Vagina (tissue), 2 donors: ENCODE measurements at regions not wholly inside any gene's neighbourhood (a gene's known extent, or its start where the extent isn't known, plus 50 kb on each side); places are given as distances from the start of the nearest gene placed in this dataset.
A peak's percentile ranks its signal among the peaks of the same experiment; 100 is the strongest.

Source experiments
- DNase-seq, 2 donors: peaks; one replicate each; pipeline ENCODE4 v3.0.0-alpha.2; 2017; ENCODE audit errors: extremely low spot score in 2 of 2
- H3K27ac ChIP-seq: fragments of 200-600 bp; sonication (generic); one replicate; pipeline ENCODE4 v1.5.1; 2019
- H3K27me3 ChIP-seq: fragments of 200-600 bp; sonication (generic); one replicate; pipeline ENCODE4 v1.5.1; 2019
- H3K36me3 ChIP-seq, 2 donors: fragments of 200-600 bp; sonication (generic); one replicate each; pipeline ENCODE4 v1.5.1; 2017 to 2019
- H3K4me1 ChIP-seq: fragments of 200-600 bp; sonication (generic); one replicate; pipeline ENCODE4 v1.5.1; 2019
- H3K4me3 ChIP-seq, 2 donors: fragments of 200-600 bp; sonication (generic); 1 replicate in 1 of 2; 2 replicates in 1 of 2; pipeline ENCODE4 v1.5.1; 2016 to 2019
- H3K9me3 ChIP-seq: fragments of 200-600 bp; sonication (generic); one replicate; pipeline ENCODE4 v1.5.1; 2019
- POLR2A ChIP-seq, 2 donors: fragments of 450-650 bp; IDR thresholded peaks; one replicate each; pipeline ENCODE4 v1.6.1; 2017; ENCODE audit warnings: antibody characterized with exemption in 2 of 2, mild to moderate bottlenecking in 2 of 2, moderate library complexity in 2 of 2
- POLR2AphosphoS5 ChIP-seq, 2 donors: sonication (generic); formaldehyde crosslinking; IDR thresholded peaks; one replicate each; pipeline ENCODE4 v1.9.0; 2017; ENCODE audit warnings: antibody characterized with exemption in 2 of 2, mild to moderate bottlenecking in 2 of 2, low read depth in 1 of 2; ENCODE audit not compliant: insufficient read depth in 1 of 2
- intact Hi-C: fragments of 100-400 bp; cut with DNase I; formaldehyde crosslinking; loops from one replicate; pipeline ENCODE4 v1.15.1; 2023
- TF ChIP-seq, protein P1 (sequence below), 3 experiments: fragments of 450-650 bp in 2 of 3; fragments of 200-600 bp in 1 of 3; sonication (generic) in 1 of 3; IDR thresholded peaks; one replicate each; pipeline ENCODE4 v1.5.1; 2017 to 2019; ENCODE audit warnings: antibody characterized with exemption in 3 of 3, mild to moderate bottlenecking in 2 of 3, moderate library complexity in 2 of 3

- H3K36me3 ChIP-seq = no peaks in the 10 kb centered on the region
- H3K4me1 ChIP-seq = no peaks in the 10 kb centered on the region
- intact Hi-C loops = no loop called here
- DNase-seq = peak in 1 of 2 donors; percentile 87
- no peak for TF ChIP-seq POLR2A (IDR thresholded peaks at IDR 0.05)
- TF ChIP-seq POLR2AphosphoS5 (IDR thresholded peaks at IDR 0.05; ENCODE audit: insufficient read depth in 1 of 2, low read depth in 1 of 2) = no peak
- TF ChIP-seq, protein P1, sequence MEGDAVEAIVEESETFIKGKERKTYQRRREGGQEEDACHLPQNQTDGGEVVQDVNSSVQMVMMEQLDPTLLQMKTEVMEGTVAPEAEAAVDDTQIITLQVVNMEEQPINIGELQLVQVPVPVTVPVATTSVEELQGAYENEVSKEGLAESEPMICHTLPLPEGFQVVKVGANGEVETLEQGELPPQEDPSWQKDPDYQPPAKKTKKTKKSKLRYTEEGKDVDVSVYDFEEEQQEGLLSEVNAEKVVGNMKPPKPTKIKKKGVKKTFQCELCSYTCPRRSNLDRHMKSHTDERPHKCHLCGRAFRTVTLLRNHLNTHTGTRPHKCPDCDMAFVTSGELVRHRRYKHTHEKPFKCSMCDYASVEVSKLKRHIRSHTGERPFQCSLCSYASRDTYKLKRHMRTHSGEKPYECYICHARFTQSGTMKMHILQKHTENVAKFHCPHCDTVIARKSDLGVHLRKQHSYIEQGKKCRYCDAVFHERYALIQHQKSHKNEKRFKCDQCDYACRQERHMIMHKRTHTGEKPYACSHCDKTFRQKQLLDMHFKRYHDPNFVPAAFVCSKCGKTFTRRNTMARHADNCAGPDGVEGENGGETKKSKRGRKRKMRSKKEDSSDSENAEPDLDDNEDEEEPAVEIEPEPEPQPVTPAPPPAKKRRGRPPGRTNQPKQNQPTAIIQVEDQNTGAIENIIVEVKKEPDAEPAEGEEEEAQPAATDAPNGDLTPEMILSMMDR (IDR thresholded peaks at IDR 0.05) = no peak
- no peaks in the 10 kb centered on the region for H3K9me3 ChIP-seq
- H3K27ac ChIP-seq = no peak overlapping the region
- H3K27me3 ChIP-seq = no peaks in the 10 kb centered on the region
- H3K4me3 ChIP-seq = no peak overlapping the region
Observed at GRCh38 chr10:131805696-131806095, 95.1 kb upstream of the PPP2R2D start.

- peak in 1 of 2 donors; percentile 25 for DNase-seq
- H3K4me3 ChIP-seq = no peak overlapping the region
- TF ChIP-seq, protein P1 (IDR thresholded peaks at IDR 0.05) = no peak
- TF ChIP-seq POLR2A (IDR thresholded peaks at IDR 0.05) (no peak), POLR2AphosphoS5 (IDR thresholded peaks at IDR 0.05; ENCODE audit: insufficient read depth in 1 of 2, low read depth in 1 of 2) (no peak)
- H3K27me3 ChIP-seq = no peaks in the 10 kb centered on the region
- H3K36me3 ChIP-seq = no peaks in the 10 kb centered on the region
- H3K4me1 ChIP-seq = no peaks in the 10 kb centered on the region
- H3K9me3 ChIP-seq = no peaks in the 10 kb centered on the region
- no peak overlapping the region for H3K27ac ChIP-seq
- intact Hi-C loops = no loop called here
Observed at GRCh38 chr10:131806146-131806545, 94.7 kb upstream of the PPP2R2D start.

- H3K27ac ChIP-seq = no peak overlapping the region
- no peaks in the 10 kb centered on the region for H3K4me1 ChIP-seq
- H3K27me3 ChIP-seq = no peaks in the 10 kb centered on the region
- DNase-seq = peak in 1 of 2 donors; percentile 79
- intact Hi-C loops = no loop called here
- no peak overlapping the region for H3K4me3 ChIP-seq
- H3K9me3 ChIP-seq = no peaks in the 10 kb centered on the region
- TF ChIP-seq, protein P1 (IDR thresholded peaks at IDR 0.05) = no peak
- no peak for TF ChIP-seq POLR2A (IDR thresholded peaks at IDR 0.05)
- TF ChIP-seq POLR2AphosphoS5 (IDR thresholded peaks at IDR 0.05; ENCODE audit: insufficient read depth in 1 of 2, low read depth in 1 of 2) = no peak
- H3K36me3 ChIP-seq = no peaks in the 10 kb centered on the region
Observed at GRCh38 chr10:131806646-131807317, 94.0 kb upstream of the PPP2R2D start.

GRCh38 chr10:131808370-131808930 lies 92.4 kb upstream of the PPP2R2D start:
- Histone ChIP-seq H3K9me3 (no peaks in the 10 kb centered on the region), H3K36me3 (no peaks in the 10 kb centered on the region), H3K4me3 (no peak overlapping the region), H3K27ac (no peak overlapping the region), H3K4me1 (no peaks in the 10 kb centered on the region), H3K27me3 (no peaks in the 10 kb centered on the region)
- peak in 1 of 2 donors; percentile 92 for DNase-seq
- TF ChIP-seq POLR2AphosphoS5 (IDR thresholded peaks at IDR 0.05; ENCODE audit: insufficient read depth in 1 of 2, low read depth in 1 of 2) (no peak), POLR2A (IDR thresholded peaks at IDR 0.05) (no peak)
- intact Hi-C loops = no loop called here

DNA sequence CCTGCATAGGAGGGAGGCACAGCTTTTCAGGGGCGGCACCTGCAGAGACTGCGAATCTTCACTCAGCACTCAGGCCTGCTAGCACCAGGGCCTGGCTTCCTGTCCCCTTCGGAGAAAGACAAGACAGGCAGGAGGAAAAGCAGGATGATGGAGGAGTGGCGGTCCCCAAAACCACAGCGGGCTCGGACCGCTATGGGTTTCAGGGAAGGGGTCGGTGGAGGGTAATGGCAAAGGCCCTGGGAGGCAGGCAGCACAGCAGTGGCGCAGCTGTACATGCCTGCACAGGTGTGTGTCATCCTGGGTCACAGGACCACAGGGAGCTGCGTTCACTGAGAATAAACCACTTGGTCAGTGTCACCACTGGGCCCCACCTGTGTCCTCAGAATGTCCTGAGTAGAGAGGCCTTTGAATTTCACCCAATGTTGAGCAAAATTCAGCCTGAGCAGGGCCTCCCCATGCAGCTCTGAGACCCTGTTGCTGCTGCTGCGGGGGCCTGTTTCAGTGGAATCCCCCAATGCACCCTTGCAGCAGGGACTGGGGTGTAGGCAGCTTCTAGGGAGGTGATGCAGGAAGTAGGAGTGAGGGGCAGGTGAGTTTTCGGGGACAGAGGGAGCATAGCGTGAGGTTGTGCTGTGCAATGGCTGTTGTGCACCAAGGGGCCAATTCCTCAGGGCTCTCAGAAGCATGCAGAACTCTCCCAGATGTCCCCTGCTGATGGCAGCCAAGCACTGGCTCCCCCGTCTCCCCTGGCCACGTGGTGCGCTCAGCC lies 90.6 kb upstream of the PPP2R2D start:
- H3K4me1 ChIP-seq = no peaks in the 10 kb centered on the region
- H3K27me3 ChIP-seq = no peaks in the 10 kb centered on the region
- no peak overlapping the region for H3K4me3 ChIP-seq
- H3K27ac ChIP-seq = no peak overlapping the region
- peak; percentile 62 to 93 for DNase-seq
- H3K9me3 ChIP-seq = no peaks in the 10 kb centered on the region
- intact Hi-C loops = no loop called here
- TF ChIP-seq POLR2A (IDR thresholded peaks at IDR 0.05) (no peak), POLR2AphosphoS5 (IDR thresholded peaks at IDR 0.05; ENCODE audit: insufficient read depth in 1 of 2, low read depth in 1 of 2) (no peak)
- TF ChIP-seq, protein P1 (IDR thresholded peaks at IDR 0.05) = no peak
- H3K36me3 ChIP-seq = no peaks in the 10 kb centered on the region
